Activated CD8-positive, alpha-beta memory T cell treated with anti-CD3 and anti-CD28 coated beads, Interleukin-2, amount 50 U/mL, for 24 hours (primary cell): ENCODE measurements at regions not wholly inside any gene's neighbourhood (a gene's known extent, or its start where the extent isn't known, plus 50 kb on each side); places are given as distances from the start of the nearest gene placed in this dataset.

ENCODE experiments used
- DNase-seq: peaks from one replicate; pipeline ENCODE4 v3.0.0-alpha.2; 2020; ENCODE audit errors: extremely low read depth

DNA sequence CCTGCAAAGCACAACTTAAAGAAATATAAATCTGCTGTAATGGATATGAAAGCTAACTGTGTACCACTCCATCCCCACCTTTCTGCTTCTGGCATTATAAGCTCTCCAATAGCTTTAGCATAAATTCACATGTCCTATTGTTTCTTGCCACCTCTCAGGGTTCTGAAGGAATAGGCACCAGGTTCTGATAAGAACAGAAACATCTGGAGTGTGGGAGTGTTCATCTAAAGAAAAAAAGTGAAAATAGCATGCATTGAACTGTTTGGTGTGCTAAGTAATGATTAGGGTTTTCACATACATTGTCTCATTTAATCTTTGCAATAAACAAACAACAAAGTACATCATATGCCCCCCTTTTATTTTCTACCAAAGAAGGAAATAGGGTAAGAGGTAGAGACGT lies 72.3 kb downstream of the FAM76B start:
- no peak for DNase-seq

GRCh38 chr11:95716266-95716665 lies 73.3 kb downstream of the FAM76B start:
- DNase-seq, result no peak

DNA sequence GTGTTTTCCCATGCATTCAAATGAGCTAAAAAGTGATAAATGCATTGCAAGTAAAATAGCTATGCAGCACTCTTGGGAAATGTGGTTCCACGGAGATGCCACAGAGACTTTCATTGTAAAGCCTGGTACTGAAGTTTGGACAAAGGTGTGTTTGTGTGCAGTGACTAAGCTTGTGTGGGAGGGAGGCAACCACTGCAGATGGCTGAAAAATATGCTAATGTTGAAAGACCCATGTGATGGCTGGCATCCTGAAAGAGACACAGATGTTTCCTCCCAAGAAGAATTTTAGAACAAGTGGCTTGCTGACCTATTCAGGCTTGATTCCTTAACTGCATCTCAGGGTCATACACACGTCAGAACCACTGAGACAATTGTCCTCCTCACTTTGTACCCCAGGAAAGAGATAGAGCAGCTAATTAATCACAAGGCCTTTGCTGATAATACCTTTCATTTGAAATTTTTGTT lies 73.8 kb downstream of the FAM76B start:
- DNase-seq, result peak; percentile 19

- no peak for DNase-seq
These were observed 74.5 kb downstream of the FAM76B start for GRCh38 chr11:95714843-95715776.

DNA sequence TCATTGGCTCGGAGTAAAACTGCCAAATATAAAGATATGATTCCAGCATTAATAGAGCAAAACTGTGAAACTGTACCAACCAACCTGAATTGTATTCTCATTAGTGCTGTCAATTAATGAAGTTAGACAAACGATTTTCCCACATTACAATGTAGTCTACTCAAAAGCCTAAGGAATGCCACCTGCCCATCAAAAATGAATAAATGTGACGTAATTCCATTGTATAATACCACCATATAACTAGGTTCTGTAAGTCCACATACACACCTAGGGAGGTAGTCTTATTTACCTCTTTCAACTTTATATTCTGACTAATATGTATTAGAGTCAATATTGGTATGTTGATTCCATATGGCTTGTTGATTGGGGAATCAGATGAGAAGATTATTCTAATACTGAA lies 76.2 kb downstream of the FAM76B start:
- DNase-seq, result no peak

- DNase-seq, result no peak
These were observed 77.7 kb downstream of the FAM76B start for GRCh38 chr11:95711945-95712221.

- no peak for DNase-seq
These were observed 78.2 kb downstream of the FAM76B start for GRCh38 chr11:95711162-95711944.

DNA sequence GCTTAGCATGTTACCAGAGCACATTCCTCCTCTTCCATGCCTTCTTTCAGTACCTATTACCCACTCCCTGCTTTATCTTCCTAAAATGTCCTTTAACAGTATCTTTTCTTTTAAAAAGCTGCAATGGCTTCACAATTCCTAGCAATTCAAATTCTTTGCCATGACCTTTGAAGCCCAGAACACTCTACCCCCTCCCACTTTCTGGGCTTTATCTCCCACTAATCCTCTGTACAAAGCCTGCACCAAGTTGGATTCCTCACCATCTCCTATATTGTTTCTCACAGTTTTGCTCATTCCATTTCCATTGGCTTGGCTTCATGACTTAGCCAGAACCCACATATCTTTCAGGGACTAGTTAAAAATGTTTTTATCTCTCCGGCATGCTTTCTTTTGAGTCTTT lies 80.9 kb downstream of the FAM76B start:
- no peak for DNase-seq

DNA sequence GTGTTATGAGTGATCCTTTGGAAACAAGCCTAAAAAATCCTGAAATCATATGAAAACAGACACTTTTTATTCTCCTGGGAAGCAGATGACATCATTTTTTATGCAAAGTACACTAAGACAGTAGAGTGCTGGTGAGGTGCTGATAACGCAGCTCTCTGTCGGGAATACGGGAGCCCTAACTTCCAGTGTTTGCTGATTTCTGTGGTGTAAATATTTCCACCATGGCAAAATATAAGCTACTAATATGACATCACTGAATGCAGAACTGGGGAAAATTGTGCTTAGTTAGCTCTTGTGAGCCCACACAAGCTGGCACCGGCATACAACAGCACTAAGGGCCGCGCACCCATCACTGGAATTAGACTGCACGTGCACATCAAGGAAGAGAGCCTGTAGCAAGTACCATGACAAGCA lies 82.6 kb downstream of the FAM76B start:
- DNase-seq, result no peak

GRCh38 chr11:95705485-95706124 lies 84.0 kb downstream of the FAM76B start:
- DNase-seq, result peak; percentile 68

DNA sequence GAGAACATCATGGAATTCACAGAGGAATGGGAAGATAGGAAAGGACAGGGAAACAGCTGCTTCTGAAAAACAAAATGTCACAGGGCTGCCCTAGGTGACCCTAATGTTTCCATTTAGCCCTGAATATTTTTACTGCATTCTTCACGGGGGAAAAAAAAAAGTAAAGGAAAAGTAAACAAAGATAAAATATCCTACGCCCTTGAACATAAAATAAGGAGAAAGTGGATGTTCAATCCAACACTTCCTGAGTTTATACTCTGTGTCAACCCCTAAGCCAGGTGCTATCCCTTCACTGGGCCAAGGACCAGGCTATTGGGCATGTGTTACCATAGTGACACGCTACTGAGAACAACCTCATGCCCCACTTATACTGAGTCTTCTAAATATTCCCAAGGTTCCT lies 84.7 kb downstream of the FAM76B start:
- DNase-seq, result no peak

GRCh38 chr11:95703049-95703448 lies 86.5 kb downstream of the FAM76B start:
- no peak for DNase-seq

DNA sequence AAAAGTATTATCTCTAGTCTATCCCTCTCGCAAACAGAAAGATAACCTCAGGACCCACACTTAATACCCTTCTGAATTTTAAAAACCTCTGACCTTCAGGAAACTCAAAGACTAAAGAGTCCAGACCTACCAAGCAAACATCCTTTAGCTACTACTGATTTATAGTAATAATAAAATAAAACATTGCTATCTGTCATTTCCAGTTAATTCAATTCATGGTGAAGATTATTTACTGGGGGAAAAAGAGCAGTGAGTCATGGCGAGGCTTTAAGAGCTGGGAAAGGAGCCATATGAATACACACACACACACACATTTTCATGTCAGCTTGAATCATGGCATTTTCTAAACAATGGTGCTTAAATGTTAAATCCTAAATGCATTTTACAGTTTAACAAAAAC lies 87.1 kb downstream of the FAM76B start:
- DNase-seq, result no peak

DNA sequence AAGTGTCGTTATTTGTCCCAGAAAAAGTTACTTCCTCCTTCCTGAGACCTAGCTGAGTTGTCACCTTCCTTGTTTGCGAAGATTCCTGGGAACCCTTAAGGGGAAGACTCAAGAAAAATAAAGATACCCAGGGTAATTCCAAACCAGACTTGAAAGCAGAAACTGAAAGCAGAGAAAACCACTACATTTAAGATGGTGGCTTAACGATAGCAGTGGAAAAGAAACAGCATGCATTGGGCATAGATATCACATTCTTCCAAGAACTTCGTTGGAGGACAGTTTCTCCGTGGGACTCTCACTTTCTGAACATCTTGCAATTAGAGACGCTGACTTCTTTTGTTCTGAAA lies 89.1 kb downstream of the FAM76B start:
- no peak for DNase-seq

GRCh38 chr11:95699631-95700470 lies 89.7 kb downstream of the FAM76B start:
- DNase-seq, result no peak

DNA sequence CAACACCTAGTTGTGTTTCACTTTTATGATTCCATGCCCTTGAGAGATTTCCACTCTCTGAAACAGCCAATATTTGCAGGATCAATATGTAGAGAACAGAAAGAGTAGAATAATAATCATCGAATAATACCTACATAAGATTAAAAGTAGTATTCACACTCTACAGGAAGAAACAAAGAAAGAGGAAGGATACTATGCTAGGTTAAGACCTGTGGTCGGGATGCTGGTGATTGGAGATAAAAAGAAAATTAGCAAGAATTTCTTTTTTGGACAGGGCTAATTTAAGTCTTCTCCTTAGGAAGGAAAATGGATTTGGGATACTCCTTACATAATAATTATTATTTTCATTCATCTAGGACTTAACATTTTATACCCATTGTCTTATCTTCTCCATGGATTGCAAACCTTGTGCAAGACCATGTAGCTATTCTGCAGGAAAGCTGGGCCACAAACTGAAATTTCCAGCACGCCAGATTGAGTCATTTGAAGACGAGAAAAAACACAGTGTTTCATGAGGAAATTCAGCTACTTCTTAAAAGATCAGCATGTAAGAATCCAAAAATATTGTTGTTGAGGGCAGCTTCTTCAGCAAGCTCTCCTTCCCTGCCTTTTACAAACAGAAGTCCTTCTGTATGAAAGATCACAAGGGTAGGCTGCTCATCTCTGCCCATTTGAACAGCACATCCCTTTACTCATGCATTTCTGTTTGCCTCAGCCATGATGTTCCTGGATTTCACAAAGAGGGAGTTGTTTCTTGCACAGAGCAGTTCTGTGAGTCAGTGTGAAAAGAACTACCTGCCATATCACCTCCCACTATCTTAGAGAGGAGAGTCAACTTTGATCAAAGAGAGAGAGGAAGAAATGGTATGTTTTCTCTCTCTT lies 90.7 kb downstream of the FAM76B start:
- no peak for DNase-seq

- DNase-seq, result no peak
These were observed 91.8 kb downstream of the FAM76B start for GRCh38 chr11:95697614-95698408.

GRCh38 chr11:95695181-95695580 lies 94.4 kb downstream of the FAM76B start:
- DNase-seq, result no peak

DNA sequence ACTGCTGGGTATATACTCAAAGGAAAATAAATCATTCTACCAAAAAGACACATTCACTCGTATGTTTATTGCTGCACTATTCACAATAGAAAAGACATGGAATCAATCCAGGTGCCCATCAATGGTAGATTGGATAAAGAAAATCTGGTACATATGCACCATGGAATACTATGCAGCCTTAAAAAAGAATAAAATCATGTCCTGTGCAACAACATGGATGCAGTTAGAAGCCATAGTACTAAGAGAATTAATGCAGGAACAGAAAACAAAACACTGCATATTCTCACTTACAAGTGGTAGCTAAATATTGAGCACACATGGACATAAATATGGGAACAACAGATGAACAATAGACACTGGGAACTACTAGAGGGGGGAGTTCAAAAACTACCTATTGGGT lies 96.3 kb downstream of the FAM76B start:
- no peak for DNase-seq
